ENCODE measurements at regions not wholly inside any gene's neighbourhood (a gene's known extent, or its start where the extent isn't known, plus 50 kb on each side); places are given as distances from the start of the nearest gene placed in this dataset.
"Not testable (repeated sequence)": the region's sequence is repeated elsewhere in the genome, so short reads cannot be mapped to it uniquely, and the experiment has no call there.

DNA sequence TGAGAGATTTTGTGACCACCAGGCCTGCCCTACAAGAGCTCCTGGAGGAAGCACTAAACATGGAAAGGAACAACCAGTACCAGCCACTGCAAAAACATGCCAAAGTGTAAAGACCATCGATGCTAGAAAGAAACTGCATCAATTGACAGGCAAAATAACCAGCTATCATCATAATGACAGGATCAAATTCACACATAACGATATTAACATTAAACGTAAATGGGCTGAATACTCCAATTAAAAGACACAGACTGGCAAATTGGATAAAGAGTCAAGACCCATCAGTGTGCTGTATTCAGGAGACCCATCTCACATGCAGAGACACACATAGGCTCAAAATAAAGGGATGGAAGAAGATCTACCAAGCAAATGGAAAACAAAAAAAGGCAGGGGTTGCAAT, 182.4 kb downstream of the PRELID2 start:
- DNase-seq, result not testable (repeated sequence)

DNA sequence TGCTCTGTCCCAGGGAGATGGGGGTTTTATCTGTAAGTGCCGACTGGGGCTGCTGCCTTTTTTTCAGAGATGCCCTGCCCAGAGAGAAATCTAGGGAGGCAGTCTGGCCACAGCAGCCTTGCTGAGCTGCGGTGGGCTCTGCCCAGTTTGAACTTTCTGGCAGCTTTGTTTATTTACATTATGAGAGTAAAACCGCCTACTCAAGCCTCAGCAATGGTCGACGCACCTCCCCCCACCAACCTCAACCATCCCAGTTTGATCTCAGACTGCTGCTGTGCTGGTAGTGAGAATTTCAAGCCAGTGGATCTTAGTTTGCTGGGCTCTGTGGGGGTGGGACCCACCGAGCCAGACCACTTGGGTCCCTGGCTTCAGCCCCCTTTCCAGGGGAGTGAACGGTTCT, 188.0 kb downstream of the PRELID2 start:
- not testable (repeated sequence) for DNase-seq

- not testable (repeated sequence) for DNase-seq
Observed at GRCh38 chr5:145643214-145643613, 191.9 kb downstream of the PRELID2 start.

GRCh38 chr5:145637396-145637795, 197.7 kb downstream of the PRELID2 start:
- DNase-seq, result peak; percentile 65

DNA sequence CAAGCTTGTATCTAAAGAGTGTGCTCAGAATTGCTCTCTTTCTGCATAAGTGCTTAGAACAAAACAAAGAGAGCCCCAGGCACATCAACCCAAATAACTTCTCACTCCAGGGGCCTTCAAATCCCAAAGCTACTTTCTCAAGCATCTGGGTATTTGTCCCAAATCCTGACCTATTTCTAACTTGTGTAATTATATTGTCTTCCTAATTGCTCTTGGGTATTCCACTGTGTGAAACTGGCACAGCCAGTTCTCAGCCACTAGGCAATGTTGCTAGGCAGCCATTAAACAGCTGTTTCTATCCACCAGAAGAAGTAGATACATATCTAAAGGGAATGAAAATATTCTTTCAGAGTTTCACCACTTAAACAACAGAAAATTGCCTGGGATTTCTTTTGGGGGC, 198.8 kb downstream of the PRELID2 start:
- DNase-seq, result no peak

GRCh38 chr5:145633474-145633873, 201.7 kb downstream of the PRELID2 start:
- no peak for DNase-seq

DNA sequence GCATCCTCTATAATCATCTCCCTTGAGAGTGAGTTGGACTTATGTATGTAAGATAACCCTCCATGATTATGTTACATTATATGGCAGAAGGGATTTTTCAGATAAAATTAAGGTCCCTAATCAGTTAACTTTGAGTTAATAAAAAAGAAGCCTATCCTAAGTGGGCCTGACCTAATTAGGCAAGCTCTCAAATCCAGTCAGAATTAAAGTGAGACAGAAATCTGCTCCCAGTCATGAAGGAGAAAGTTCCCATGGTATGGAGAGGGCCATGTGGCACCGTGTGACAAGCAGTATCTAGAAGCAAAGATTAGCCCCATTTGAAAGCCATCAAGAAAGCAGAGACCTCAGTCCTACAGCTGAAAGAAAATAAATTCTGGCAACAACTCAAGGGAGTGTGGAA, 202.4 kb downstream of the PRELID2 start:
- no peak for DNase-seq

- no peak for DNase-seq
Observed at GRCh38 chr5:145629047-145629446, 206.1 kb downstream of the PRELID2 start.

DNA sequence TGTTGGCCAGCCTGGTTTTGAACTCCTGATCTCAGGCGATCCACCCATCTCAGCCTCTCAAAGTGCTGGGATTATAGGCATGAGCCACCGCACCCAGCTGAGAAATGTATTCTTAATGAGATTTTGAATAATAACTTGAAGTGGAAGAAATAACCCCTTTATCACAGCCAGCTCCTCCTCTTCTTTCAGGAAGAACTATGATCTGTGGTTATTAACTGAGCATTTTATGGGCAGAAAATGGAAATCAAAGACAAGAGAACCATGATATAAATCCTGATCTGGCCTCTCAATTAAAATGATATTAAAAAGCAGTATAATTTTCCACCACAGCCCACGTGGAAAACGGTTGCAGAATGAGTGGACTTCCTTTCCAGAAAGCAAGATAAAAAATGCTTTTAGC, 206.6 kb downstream of the PRELID2 start:
- DNase-seq, result no peak

DNA sequence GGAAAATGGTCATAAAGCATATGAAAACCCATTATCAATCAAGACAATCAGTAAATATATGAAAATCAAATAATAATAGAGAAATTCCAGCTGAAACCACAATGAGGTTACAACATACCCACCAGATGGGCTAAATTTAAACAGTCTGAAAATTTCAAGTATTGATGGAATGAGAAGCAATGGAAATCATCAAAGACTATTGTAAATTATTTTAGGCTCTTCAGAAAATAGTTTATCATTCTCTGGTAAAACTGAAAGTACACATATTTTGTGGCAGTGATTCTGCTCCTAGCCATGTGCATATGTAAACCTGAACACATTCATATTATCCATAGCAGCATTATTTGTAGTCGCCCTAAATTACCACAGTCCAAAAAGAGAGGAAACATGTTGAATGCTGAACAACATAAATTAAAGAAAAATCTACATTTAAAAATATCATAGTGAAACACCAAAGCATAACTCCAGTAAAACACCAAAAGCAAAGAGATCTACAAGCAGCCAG, 215.3 kb downstream of the PRELID2 start:
- peak; percentile 52 for DNase-seq

DNA sequence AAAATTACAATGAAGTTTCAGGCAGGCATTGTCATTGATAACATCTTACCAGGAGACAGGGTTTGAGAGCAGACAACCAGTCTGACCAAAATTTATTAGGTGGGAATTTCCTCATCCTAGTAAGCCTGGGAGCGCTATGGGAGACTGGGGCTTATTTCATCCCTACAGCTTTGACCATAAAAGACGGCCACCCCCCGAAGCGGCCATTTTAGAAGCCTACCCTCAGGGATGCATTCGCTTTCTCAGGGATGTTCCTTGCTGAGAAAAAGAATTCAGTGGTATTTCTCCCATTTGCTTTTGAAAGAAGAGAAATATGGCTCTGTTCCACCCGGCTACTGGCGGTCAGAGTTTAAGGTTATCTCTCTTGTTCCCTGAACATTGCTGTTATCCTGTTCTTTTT, 218.4 kb downstream of the PRELID2 start:
- DNase-seq, result not testable (repeated sequence)

DNA sequence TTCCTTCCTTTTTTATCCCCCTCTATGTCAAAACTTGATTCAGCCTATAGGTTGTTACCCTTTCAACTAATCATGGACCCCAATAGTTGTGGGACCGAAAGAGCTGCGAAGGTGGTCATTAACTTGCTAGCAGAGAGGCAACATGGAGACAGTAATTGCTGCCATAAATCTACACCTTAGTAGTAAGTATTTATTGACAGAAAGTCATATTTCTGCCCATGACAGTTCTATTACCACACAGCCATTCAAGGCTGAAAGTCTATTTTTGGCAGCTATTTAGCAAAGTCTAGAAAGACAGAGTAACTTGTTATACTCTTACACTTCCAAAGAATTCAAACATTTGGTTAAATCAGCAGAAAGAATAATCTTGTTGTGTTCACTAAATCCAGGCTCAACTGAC, 236.2 kb downstream of the PRELID2 start:
- DNase-seq, result no peak

GRCh38 chr5:145598184-145598583, 237.0 kb downstream of the PRELID2 start:
- no peak for DNase-seq

DNA sequence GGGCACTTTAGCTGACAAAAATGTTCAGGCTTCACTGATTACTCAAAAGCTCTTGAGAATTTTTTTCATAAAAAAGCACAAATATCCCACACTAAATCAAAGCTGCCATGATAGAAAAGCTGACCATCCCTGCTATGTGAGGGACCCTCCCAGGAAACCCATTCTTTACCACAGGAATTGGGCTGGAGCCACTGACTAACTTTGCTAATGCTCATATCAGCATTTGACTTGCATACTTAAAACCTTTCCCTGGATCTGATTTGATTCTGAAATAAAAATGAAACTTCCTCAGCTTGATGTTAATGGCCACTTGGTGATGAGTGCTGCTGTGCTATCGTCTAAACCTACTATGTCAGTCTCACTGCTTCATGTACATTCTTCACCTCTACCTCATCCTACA, 243.6 kb downstream of the PRELID2 start:
- peak; percentile 64 for DNase-seq

DNA sequence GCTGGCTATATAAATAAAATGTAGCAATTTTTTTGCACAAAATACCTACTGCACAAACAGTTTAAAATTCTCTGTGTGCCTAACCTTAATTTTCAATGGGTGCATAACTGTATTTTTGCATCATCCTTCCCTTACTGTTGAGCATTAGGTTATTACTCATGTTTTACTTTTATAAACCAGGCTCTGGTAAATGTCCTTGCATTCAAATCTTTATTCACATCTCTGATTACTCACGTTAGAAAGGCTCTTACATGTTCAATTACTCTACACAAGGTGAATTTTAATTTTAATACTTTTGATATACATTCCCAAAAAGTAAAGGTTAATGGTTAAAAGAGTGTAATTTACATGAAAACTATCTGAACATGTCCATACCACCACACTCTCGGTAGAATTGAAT, 246.1 kb downstream of the PRELID2 start:
- no peak for DNase-seq

GRCh38 chr5:145588558-145588957, 246.6 kb downstream of the PRELID2 start:
- no peak for DNase-seq

- DNase-seq, result no peak
Observed at GRCh38 chr5:145588113-145588512, 247.0 kb downstream of the PRELID2 start.

DNA sequence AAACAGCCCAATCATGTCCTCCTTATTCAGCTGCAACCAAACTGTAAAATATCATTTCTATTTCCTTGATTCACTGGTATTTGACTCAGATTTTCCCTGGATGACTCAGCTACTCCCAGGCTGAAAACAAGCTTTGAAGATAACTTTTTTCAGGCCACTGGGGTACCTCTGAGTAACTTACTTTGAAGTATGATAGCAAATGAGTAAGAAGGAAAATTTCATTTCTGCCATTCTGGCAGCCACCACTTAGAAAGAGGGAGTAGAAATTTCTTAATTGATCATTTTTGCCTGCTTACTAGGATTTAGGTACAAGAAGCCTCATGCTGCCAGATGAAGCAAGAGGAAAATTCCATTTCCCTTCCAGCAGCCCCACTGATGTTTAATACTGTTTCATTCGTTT, 247.4 kb downstream of the PRELID2 start:
- peak; percentile 94 for DNase-seq

GRCh38 chr5:145587308-145587672, 247.9 kb downstream of the PRELID2 start:
- DNase-seq, result no peak

DNA sequence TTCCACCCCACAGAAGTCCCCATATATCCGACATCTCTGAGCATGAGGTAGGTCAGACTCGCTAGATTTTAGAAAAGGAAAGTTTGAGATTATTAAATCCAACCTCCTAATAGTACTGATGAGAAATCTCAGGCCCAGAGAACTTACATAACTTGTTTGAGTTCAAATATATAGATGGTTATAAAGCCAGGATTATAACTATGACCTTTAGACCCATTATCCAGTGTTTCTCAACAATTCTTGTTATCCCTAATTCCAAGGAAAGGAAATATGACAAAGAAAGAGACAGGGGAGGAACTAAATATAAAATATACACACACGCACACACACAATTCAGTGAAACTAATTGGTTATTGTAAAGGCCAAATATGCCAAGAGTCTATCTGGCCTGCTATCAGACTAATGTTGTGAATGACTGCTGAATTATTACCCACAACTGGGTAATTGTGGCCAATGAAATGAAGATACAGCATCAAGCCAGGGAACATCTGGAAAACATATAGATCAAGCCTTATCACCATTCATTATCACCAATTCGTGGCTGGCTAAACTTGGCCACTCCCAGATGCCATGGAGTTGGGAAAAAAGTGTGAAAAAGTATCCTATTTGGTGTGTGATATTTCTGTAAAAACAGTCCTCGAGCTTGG, 248.4 kb downstream of the PRELID2 start:
- no peak for DNase-seq

- no peak for DNase-seq
Observed at GRCh38 chr5:145585443-145586148, 249.5 kb downstream of the PRELID2 start.

DNA sequence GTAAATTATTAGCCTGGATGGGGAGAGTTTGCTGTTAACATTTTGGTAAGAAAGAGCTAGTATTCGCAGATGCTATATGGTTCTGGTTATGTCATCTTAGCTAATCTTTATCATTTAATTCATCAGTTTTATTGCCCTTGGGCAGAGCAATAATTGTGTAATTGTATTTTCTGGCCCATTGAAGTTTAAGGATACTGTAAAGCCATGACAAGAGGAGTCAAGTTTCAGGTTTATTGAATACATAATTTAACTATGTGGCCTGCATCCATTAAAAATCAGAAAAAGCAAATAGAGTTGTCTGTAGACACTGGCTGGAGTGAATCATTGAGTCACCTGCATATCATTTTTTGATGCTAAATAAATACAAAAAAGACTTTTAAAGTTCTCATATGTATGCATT, 255.8 kb downstream of the PRELID2 start:
- no peak for DNase-seq

DNA sequence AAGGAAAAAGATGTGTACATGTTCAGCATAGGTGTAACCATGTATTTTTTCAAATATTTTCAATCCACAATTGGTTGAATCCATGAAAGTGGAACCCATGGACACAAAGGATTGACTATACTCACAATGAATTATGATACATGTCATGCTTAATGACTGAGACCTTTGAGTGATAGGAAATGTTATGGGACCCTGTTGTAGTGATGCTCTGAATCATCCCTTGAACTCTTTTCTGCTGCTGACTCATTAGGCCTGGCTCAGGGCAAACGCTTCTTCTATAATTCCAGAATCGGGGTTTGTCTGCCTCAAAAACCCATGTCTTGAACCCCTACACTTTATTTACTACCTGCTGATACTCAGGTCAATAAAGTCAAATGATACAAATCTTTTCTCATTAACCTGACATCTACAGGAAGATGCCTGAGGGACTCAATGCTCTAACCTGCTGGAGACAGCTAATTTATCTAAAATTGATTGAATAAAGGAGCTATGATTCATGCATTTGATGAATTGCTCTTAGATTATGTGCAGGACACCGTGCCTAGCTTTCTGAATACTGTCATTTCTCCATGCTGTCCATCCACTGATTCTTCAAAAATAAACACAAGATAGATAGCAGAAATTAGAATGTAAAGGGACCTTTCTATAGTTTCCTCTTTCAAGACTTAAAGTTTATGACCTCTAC, 260.1 kb downstream of the PRELID2 start:
- DNase-seq, result no peak

DNA sequence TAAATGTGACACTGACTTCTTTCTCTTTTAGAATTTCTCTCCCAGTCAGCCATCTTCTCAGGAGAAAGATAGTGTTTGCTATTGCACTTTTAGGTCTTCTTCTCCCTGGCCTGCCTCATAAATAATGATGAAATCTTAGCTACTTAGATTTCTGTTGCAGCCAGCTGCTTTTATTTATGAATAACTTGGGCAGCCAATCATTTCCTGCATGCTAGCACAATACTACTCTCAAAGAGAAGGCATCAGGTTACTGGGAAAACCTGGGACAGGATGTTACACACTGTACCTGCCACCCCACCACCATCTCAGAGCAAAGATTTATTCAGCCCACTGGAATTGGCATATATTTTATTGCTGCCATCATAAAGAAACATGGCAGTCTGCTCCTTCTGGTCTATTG, 266.6 kb downstream of the PRELID2 start:
- DNase-seq, result peak; percentile 32
